Right renal pelvis (tissue), 4 donors: ENCODE measurements at regions not wholly inside any gene's neighbourhood (a gene's known extent, or its start where the extent isn't known, plus 50 kb on each side); places are given as distances from the start of the nearest gene placed in this dataset.
"Not testable (repeated sequence)": the region's sequence is repeated elsewhere in the genome, so short reads cannot be mapped to it uniquely, and the experiment has no call there.

Experiments used
- DNase-seq, 4 donors: peaks; one replicate each; pipeline ENCODE4 v3.0.0-alpha.2; 2013; ENCODE audit warnings: low read depth in 4 of 4, low spot score in 3 of 4, missing footprints in 1 of 4

GRCh38 chr2:76080154-76080553 lies 369.4 kb upstream of the GCFC2 start:
- DNase-seq = no peak

GRCh38 chr2:76075126-76075525 lies 364.4 kb upstream of the GCFC2 start:
- no peak for DNase-seq

- no peak for DNase-seq
Measured at GRCh38 chr2:76073992-76074604, 363.4 kb upstream of the GCFC2 start.

- no peak for DNase-seq
Measured at GRCh38 chr2:76050196-76050595, 339.5 kb upstream of the GCFC2 start.

- DNase-seq = no peak
Measured at GRCh38 chr2:76044701-76045100, 334.0 kb upstream of the GCFC2 start.

- no peak for DNase-seq
Measured at GRCh38 chr2:76039505-76039904, 328.8 kb upstream of the GCFC2 start.

- DNase-seq = no peak
Measured at GRCh38 chr2:76027761-76028160, 317.0 kb upstream of the GCFC2 start.

GRCh38 chr2:76019128-76019527 lies 308.4 kb upstream of the GCFC2 start:
- no peak for DNase-seq

GRCh38 chr2:76009484-76009883 lies 298.8 kb upstream of the GCFC2 start:
- DNase-seq = no peak

- no peak for DNase-seq
Measured at GRCh38 chr2:76008001-76008702, 297.4 kb upstream of the GCFC2 start.

- no peak for DNase-seq
Measured at GRCh38 chr2:76000425-76000824, 289.7 kb upstream of the GCFC2 start.

- DNase-seq = no peak
Measured at GRCh38 chr2:75998451-75998850, 287.7 kb upstream of the GCFC2 start.

- no peak for DNase-seq
Measured at GRCh38 chr2:75994759-75995158, 284.0 kb upstream of the GCFC2 start.

GRCh38 chr2:75988622-75989021 lies 277.9 kb upstream of the GCFC2 start:
- not testable (repeated sequence) for DNase-seq

- no peak for DNase-seq
Measured at GRCh38 chr2:75986617-75987016, 275.9 kb upstream of the GCFC2 start.

- no peak for DNase-seq
Measured at GRCh38 chr2:75982719-75983118, 272.0 kb upstream of the GCFC2 start.

GRCh38 chr2:75964646-75965045 lies 253.9 kb upstream of the GCFC2 start:
- DNase-seq = no peak

GRCh38 chr2:75960472-75961009 lies 249.8 kb upstream of the GCFC2 start:
- no peak for DNase-seq

- no peak for DNase-seq
Measured at GRCh38 chr2:75959724-75960471, 249.2 kb upstream of the GCFC2 start.

- no peak for DNase-seq
Measured at GRCh38 chr2:75954761-75955160, 244.0 kb upstream of the GCFC2 start.

- no peak for DNase-seq
Measured at GRCh38 chr2:75952173-75952572, 241.5 kb upstream of the GCFC2 start.
